Upper lobe of left lung (tissue), 4 donors: ENCODE measurements at regions not wholly inside any gene's neighbourhood (a gene's known extent, or its start where the extent isn't known, plus 50 kb on each side); places are given as distances from the start of the nearest gene placed in this dataset.
"Not testable (repeated sequence)": the region's sequence is repeated elsewhere in the genome, so short reads cannot be mapped to it uniquely, and the experiment has no call there.

Source experiments
- CTCF ChIP-seq, 6 experiments: fragments of 450-650 bp in 4 of 6; fragments of 200-600 bp in 2 of 6; sonication (generic) in 2 of 6; IDR thresholded peaks; one replicate each; pipeline ENCODE4 v1.5.1; 2016 to 2019; ENCODE audit warnings: antibody characterized with exemption in 6 of 6
- POLR2A ChIP-seq, 4 donors: fragments of 450-650 bp; IDR thresholded peaks; one replicate each; pipeline ENCODE4 v1.5.1; 2016 to 2017; ENCODE audit warnings: antibody characterized with exemption in 4 of 4, mild to moderate bottlenecking in 2 of 4

DNA sequence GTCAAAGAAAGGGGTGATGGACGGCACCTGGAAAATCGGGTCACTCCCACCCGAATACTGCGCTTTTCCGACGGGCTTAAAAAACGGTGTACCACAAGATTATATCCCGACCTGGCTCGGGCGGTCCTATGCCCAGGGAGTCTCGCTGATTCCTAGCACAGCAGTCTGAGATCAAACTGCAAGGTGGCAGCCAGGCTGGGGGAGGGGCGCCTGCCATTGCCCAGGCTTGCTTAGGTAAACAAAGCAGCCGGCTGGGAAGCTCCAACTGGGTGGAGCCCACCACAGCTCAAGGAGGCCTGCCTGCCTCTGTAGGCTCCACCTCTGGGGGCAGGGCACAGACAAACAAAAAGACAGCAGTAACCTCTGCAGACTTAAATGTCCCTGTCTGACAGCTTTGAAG is 413.8 kb upstream of the CTSO start:
- TF ChIP-seq POLR2A, CTCF (IDR thresholded peaks at IDR 0.05): not testable (repeated sequence)
